ENCODE measurements at regions not wholly inside any gene's neighbourhood (a gene's known extent, or its start where the extent isn't known, plus 50 kb on each side); places are given as distances from the start of the nearest gene placed in this dataset.

DNA sequence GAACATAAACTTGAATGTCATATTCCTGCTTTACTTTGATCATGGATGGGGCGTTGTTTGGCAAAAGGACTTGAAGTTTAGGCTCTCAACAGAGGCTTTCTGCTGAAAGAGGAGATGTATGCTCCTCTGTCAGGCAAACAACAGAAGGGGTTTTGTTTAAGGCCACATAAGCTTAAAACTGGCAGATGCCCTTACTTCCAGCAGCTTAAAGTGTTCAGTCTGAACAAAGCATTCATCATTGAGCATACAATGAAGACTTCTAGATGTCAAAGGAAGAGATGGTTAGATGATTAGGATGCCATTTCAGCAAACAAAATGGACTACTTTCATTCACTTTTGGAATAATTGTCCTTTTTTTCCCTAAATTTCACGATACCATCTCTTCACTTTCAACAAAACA is 484.5 kb downstream of the SLITRK6 start:
- Histone ChIP-seq H3K4me3 (no peak overlapping the region), H3K4me1 (no peaks in the 10 kb centered on the region), H3K9me3 (no peaks in the 10 kb centered on the region), H3K36me3 (no peaks in the 10 kb centered on the region), H3K27ac (no peak overlapping the region), H3K27me3 (no peaks in the 10 kb centered on the region)
- DNase-seq, result no peak
- TF ChIP-seq POLR2A (IDR thresholded peaks at IDR 0.05), result no peak
- TF ChIP-seq, protein P1, sequence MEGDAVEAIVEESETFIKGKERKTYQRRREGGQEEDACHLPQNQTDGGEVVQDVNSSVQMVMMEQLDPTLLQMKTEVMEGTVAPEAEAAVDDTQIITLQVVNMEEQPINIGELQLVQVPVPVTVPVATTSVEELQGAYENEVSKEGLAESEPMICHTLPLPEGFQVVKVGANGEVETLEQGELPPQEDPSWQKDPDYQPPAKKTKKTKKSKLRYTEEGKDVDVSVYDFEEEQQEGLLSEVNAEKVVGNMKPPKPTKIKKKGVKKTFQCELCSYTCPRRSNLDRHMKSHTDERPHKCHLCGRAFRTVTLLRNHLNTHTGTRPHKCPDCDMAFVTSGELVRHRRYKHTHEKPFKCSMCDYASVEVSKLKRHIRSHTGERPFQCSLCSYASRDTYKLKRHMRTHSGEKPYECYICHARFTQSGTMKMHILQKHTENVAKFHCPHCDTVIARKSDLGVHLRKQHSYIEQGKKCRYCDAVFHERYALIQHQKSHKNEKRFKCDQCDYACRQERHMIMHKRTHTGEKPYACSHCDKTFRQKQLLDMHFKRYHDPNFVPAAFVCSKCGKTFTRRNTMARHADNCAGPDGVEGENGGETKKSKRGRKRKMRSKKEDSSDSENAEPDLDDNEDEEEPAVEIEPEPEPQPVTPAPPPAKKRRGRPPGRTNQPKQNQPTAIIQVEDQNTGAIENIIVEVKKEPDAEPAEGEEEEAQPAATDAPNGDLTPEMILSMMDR (IDR thresholded peaks at IDR 0.05), result no peak
- 82 to 90% (median 84%) methylated on average over 2 of the region's 2 CpGs for WGBS, 4 donors
- intact Hi-C loops (cut with DNase I), result no loop called here
- ATAC-seq, result no peak

DNA sequence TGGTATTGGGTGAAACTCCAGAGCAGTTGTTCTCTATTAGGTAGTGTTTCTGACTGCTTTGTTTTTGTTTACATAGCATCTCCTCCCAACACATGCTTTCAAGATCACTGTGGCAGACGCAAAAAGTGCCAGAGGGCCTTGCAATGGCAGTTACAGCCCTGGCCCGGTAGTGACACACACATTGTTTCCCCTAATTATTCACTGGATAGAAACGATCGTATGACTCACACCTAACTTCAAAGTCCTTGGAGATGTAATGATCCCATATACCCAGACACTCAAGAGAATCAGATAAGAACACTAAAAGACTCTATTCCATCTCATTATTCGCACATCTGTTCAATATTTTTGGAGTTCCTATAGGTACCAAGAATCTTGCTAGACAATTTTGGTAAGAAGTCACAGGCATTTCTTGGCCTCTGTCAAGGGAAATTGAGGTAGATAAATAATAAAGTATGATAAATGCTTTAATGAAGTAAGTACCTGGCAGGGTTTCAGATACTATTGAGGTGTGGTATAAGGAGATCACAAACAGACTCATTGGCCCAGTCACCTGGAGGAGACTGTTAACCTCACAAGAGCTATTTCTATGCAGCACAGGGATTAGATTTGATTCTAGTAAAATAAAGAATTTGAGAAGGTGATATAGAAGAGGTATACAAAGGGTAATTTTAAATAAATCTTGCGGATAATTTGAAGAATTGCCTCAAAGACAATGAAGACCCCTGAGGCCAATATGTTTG is 485.3 kb downstream of the SLITRK6 start:
- TF ChIP-seq, protein P1 (IDR thresholded peaks at IDR 0.05), result no peak
- no peak for TF ChIP-seq POLR2A (IDR thresholded peaks at IDR 0.05)
- intact Hi-C loops (cut with DNase I), result no loop called here
- Histone ChIP-seq H3K36me3 (no peaks in the 10 kb centered on the region), H3K27me3 (no peaks in the 10 kb centered on the region), H3K27ac (no peak overlapping the region), H3K9me3 (no peaks in the 10 kb centered on the region), H3K4me1 (no peaks in the 10 kb centered on the region), H3K4me3 (no peak overlapping the region)
- WGBS, 4 donors, result 69 to 72% (median 70%) methylated on average over 6 of the region's 6 CpGs
- DNase-seq (no peak), ATAC-seq (no peak)

DNA sequence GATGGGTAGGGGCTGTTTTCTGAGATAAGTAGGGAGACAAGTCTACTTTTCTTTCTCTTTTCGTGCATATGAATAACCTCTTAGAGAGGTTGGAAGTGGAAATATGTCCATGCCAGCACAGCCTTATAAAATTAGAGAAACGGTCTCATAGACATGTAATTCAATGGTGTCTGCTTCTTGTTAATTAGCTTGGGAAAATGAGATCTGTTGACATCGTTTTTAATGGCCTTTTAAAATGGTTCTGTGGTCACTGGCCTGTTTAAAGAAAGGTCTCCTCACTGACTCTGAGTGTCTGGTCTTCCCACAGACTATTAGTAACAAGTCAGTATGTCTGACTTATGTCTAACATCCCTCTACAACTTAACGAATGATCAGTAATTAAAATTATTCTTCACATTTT is 487.1 kb downstream of the SLITRK6 start:
- 68 to 70% (median 69%) methylated on average over 4 of the region's 4 CpGs for WGBS, 4 donors
- Histone ChIP-seq H3K36me3 (no peaks in the 10 kb centered on the region), H3K9me3 (no peaks in the 10 kb centered on the region), H3K27me3 (no peaks in the 10 kb centered on the region), H3K4me3 (no peak overlapping the region), H3K4me1 (no peaks in the 10 kb centered on the region), H3K27ac (no peak overlapping the region)
- intact Hi-C loops (cut with DNase I), result no loop called here
- no peak for ATAC-seq
- DNase-seq, result no peak
- TF ChIP-seq POLR2A (IDR thresholded peaks at IDR 0.05), result no peak
- TF ChIP-seq, protein P1 (IDR thresholded peaks at IDR 0.05), result no peak

DNA sequence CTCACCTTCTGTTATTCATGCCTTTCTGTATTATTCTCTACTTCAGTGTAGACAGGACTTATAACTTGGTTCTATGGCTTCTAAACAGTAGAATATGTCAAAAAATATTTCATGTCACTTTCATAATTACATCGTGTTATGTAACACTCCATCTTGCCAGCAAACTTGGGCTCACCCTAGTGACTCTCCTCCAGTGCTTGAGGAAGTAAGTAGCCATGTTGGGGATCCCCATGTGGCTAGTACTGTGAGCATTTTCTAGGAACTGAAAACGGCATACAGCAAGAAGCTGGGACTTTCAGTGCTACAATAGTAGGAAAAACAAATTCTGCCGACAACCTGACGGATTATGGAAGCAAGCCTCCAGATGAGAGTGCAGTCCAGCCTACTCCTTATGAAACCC is 495.6 kb downstream of the SLITRK6 start:
- no peaks in the 10 kb centered on the region for H3K36me3 ChIP-seq
- intact Hi-C loops (cut with DNase I), result no loop called here
- H3K27me3 ChIP-seq, result no peaks in the 10 kb centered on the region
- WGBS, 4 donors, result 47 to 56% (median 50%) methylated on average over 4 of the region's 4 CpGs
- H3K27ac ChIP-seq, result no peak overlapping the region
- H3K4me3 ChIP-seq, result no peak overlapping the region
- H3K4me1 ChIP-seq, result no peaks in the 10 kb centered on the region
- TF ChIP-seq, protein P1 (IDR thresholded peaks at IDR 0.05), result no peak
- ATAC-seq (no peak), DNase-seq (no peak)
- H3K9me3 ChIP-seq, result peaks cover 0 to 10% (median 0%) of the 10 kb centered on the region in 12 donors
